Mesodermal cell (in vitro differentiated cells): ENCODE measurements at regions not wholly inside any gene's neighbourhood (a gene's known extent, or its start where the extent isn't known, plus 50 kb on each side); places are given as distances from the start of the nearest gene placed in this dataset.

Source experiments
- H3K27ac ChIP-seq: 2 replicates; pipeline ENCODE4 v1.7.0; 2013; ENCODE audit warnings: mild to moderate bottlenecking, low read depth, low read length, moderate library complexity; ENCODE audit not compliant: severe bottlenecking
- H3K36me3 ChIP-seq: 2 replicates; pipeline ENCODE4 v1.7.1; 2013; ENCODE audit warnings: mild to moderate bottlenecking, low read length, moderate library complexity; ENCODE audit not compliant: control insufficient read depth, insufficient read depth
- H3K4me1 ChIP-seq: one replicate; pipeline ENCODE4 v1.7.1; 2013; ENCODE audit warnings: mild to moderate bottlenecking, low read length; ENCODE audit not compliant: insufficient read depth, control insufficient read depth, poor library complexity, severe bottlenecking
- H3K4me3 ChIP-seq: 2 replicates; pipeline ENCODE4 v1.7.0; 2013; ENCODE audit warnings: low read length, control low read depth, mild to moderate bottlenecking; ENCODE audit not compliant: insufficient read depth, poor library complexity, severe bottlenecking; ENCODE audit errors: extremely low read depth
- H3K9me3 ChIP-seq: 2 replicates; pipeline ENCODE4 v1.7.1; 2013; ENCODE audit warnings: mild to moderate bottlenecking, low read length, moderate library complexity; ENCODE audit not compliant: control insufficient read depth
- WGBS, 2 experiments: methylation state at CpG; one replicate each; pipeline ENCODE4 v1.1.5; 2013; ENCODE audit warnings: missing lambda C conversion rate in 2 of 2; ENCODE audit not compliant: insufficient coverage in 2 of 2; 5-methylcytosine and 5-hydroxymethylcytosine counted together

DNA sequence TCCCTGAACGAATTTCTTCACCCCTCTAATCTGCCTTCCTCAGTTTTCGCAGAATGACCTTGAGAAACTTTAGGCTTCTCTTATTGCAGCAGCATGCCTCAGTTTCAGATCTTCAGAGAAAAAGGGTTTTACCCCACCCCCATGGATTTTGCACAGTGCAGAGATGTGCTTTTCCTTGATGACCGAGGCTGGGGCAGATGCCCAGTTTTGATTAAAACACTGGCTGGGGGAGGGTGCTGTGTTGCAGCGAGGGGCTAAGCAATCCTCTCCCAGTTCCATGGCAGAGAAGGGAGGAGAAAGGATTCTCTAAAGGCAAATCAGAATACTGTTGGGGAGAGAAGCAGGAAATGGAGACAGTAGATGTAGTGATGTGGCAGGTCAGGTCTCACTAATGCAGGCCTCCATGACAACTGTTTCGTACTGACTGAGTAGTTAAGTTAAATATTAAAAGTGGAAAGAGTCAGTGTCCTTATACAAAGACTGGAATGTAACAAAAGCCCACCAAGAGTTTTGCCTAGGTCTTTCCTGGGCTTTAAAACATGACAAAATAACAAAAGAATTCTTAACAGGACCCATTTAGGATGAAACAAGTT lies 50.8 kb upstream of the PDZD8 start:
- H3K9me3 ChIP-seq = no peaks in the 10 kb centered on the region
- no peak overlapping the region for H3K4me3 ChIP-seq
- no peak overlapping the region for H3K27ac ChIP-seq
- 73 to 77% methylated on average over 3 to 5 of the region's 5 CpGs for whole genome bisulfite sequencing, 2 experiments
- no peaks in the 10 kb centered on the region for H3K4me1 ChIP-seq
- H3K36me3 ChIP-seq = no peaks in the 10 kb centered on the region

DNA sequence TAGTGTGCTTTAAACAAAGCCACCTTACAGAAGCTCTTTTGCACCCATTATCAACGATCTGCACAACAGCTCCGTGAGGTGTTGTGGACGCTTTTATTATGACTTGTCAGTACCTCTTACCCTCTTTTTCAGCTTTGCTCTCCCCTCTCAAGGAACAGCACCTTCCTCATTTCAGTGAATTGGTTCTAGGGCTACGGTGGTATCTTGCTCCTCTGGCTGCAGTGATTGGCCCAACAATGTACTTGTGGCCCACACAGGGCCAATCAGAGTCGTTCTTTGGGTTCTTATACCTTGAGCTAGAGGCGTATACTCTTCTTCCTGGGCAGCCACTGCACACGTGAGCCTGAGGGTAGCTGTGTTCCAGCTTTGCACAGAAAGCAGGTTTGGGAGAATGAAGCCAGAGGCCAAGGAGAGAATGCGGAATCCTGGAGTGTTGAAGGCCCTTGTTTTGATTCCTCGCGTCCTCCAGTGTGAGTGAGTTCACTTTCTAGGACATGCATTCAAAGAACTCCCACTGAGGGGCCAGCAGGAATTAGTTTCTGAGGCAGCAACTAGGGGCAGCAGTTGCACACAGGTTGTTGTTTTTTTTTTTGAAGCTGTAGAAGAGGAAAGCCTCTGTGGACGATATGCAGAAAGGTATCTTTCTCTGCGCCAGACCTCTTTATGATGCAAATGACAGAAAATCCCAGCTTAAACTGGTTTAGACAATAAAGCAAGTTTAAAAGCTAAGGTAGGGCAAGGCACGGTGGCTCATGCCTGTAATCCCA lies 49.8 kb upstream of the PDZD8 start:
- Histone ChIP-seq H3K4me1 (no peaks in the 10 kb centered on the region), H3K27ac (no peak overlapping the region), H3K36me3 (no peaks in the 10 kb centered on the region), H3K9me3 (no peaks in the 10 kb centered on the region), H3K4me3 (no peak overlapping the region)
- 74 to 75% methylated on average over 11 to 12 of the region's 13 CpGs for WGBS, 2 experiments
